PC-3 (cell line): ENCODE measurements at regions not wholly inside any gene's neighbourhood (a gene's known extent, or its start where the extent isn't known, plus 50 kb on each side); places are given as distances from the start of the nearest gene placed in this dataset.

Experiments used
- ATAC-seq: fragments of 200-7000 bp; cut with Tn5 transposase; 2 replicates; pipeline ENCODE4 v1.9.1; 2020; ENCODE audit warnings: mild to moderate bottlenecking, moderate library complexity
- BruUV-seq: library from RNA; stranded (reverse); fragments of 400-500 nt; replicated peaks from 2 replicates; lab custom pipeline; 2021; lab: Mats Ljungman, UMichigan
- CTCF ChIA-PET: fragments of 300-600 bp; sonication (Branson Sonifier 250); formaldehyde crosslinking; loops from one replicate; lab custom pipeline; 2022; ENCODE audit warnings: antibody characterized with exemption; lab: Charles Lee
- POLR2A ChIA-PET: fragments of 300-600 bp; sonication (Branson Sonifier 250); formaldehyde crosslinking; loops from one replicate; lab custom pipeline; 2022; ENCODE audit warnings: antibody characterized with exemption; ENCODE audit not compliant: unreplicated experiment; lab: Charles Lee
- DNase-seq: peaks from one replicate; pipeline ENCODE4 v3.0.0-alpha.2; 2015
- H2AFZ ChIP-seq: fragments of 300-600 bp; sonication (generic); 2 replicates; pipeline ENCODE4 v1.6.0; 2016; ENCODE audit warnings: antibody characterized with exemption, low read length
- H3F3A ChIP-seq: fragments of 300-600 bp; sonication (generic); one replicate; pipeline ENCODE4 v1.6.0; 2017; ENCODE audit warnings: antibody characterized with exemption, low read length, control low read depth, mild to moderate bottlenecking; ENCODE audit not compliant: unreplicated experiment
- H3K27ac ChIP-seq: fragments of 300-600 bp; sonication (generic); 2 replicates; pipeline ENCODE4 v1.5.1; 2016; ENCODE audit warnings: mild to moderate bottlenecking, low read length
- H3K27me3 ChIP-seq: fragments of 300-600 bp; sonication (generic); 2 replicates; pipeline ENCODE4 v1.6.1; 2016; ENCODE audit warnings: low read length, mixed read lengths
- H3K36me3 ChIP-seq: fragments of 300-600 bp; sonication (generic); 2 replicates; pipeline ENCODE4 v1.6.1; 2016; ENCODE audit warnings: low read depth, mixed run types, low read length, mixed read lengths
- H3K4me1 ChIP-seq: fragments of 300-600 bp; sonication (generic); 2 replicates; pipeline ENCODE4 v1.5.1; 2016; ENCODE audit warnings: low read length; ENCODE audit not compliant: insufficient read depth
- H3K4me2 ChIP-seq: fragments of 300-600 bp; sonication (generic); 2 replicates; pipeline ENCODE4 v1.6.0; 2016; ENCODE audit warnings: low read length
- H3K4me3 ChIP-seq: fragments of 300-600 bp; sonication (generic); 2 replicates; pipeline ENCODE4 v1.5.1; 2016; ENCODE audit warnings: mild to moderate bottlenecking, low read length, mixed read lengths
- H3K79me2 ChIP-seq: fragments of 300-600 bp; sonication (generic); 2 replicates; pipeline ENCODE4 v1.6.1; 2017; ENCODE audit warnings: low read length, mixed read lengths
- H3K9ac ChIP-seq: fragments of 300-600 bp; sonication (generic); 2 replicates; pipeline ENCODE4 v1.6.0; 2016; ENCODE audit warnings: mild to moderate bottlenecking, low read length
- H3K9me2 ChIP-seq: fragments of 300-600 bp; sonication (generic); replicated peaks from 2 replicates; pipeline ENCODE4 v1.6.1; 2016; ENCODE audit warnings: mixed run types, low read length, mixed read lengths
- H3K9me3 ChIP-seq: fragments of 300-600 bp; sonication (generic); 2 replicates; pipeline ENCODE4 v1.6.1; 2016; ENCODE audit warnings: low read length, mixed read lengths
- H4K20me1 ChIP-seq: fragments of 300-600 bp; sonication (generic); 2 replicates; pipeline ENCODE4 v1.6.1; 2016; ENCODE audit warnings: low read length, mixed read lengths
- EZH2 ChIP-seq: fragments of 300-600 bp; sonication (generic); IDR thresholded peaks from one replicate; pipeline ENCODE4 v1.6.1; 2017; ENCODE audit warnings: antibody characterized with exemption, mild to moderate bottlenecking, low read length; ENCODE audit not compliant: unreplicated experiment
- EZH2phosphoT487 ChIP-seq: fragments of 300-600 bp; sonication (generic); IDR thresholded peaks from 2 replicates; pipeline ENCODE4 v1.6.1; 2018; ENCODE audit warnings: mild to moderate bottlenecking, antibody characterized with exemption, low read length, borderline replicate concordance
- intact Hi-C: fragments of 100-400 bp; cut with micrococcal nuclease; formaldehyde crosslinking; loops from 2 replicates; pipeline ENCODE4 v1.9.0; 2023
- TF ChIP-seq, protein P1 (sequence below): fragments of 300-600 bp; sonication (generic); conservative IDR thresholded peaks from 2 replicates; pipeline ENCODE4 v1.5.1; 2017; ENCODE audit warnings: antibody characterized with exemption, low read depth, mild to moderate bottlenecking, low read length

DNA sequence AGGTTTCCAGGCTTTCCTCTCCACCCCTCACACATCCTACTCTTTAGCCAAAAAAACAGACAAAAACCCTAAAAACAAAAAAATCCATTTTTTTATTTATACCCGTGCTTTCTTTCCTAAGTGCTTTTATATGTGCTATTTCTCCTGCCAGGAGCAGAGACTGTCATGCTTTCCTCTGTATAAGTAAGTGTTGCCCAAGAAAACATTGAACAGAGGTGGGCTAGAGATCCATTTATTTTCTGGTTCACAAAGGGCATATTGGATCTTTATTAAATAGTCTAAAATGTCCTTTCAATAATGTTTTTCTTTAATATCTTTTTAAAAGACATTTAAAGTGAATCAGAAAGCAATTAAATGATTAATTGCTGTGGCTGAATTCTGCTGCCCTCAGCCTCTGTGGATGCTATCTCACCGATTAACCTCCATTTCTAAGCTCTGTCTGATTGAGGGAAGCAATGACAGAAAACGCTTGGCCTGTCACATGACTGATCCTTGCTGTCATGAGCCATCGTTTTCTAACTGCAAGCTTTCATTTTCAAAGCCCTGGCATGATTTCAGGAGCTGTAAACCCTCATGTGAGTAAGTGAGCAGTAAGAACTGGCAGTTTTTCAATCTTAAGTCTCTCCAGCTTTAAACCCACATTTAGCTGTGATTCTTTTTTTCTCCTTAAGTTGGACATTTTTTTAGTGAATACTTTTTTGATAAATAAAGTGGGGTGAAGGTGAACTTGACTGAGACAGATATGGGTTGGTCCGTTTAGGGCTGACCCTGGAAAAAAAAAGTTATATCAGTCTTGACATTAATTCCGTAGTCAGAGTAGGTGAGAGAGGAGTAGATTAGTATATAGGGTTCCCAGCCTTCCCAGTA lies 180.7 kb upstream of the PGRMC2 start:
- intact Hi-C loops: no loop called here
- ChIA-PET POLR2A (interaction anchor here (0.6 kb wide), 1 partner anchor 1730 kb away, joined by 3 read pairs; no protein-coding TSS in a partner anchor), CTCF (interaction anchor here (0.8 kb wide), 1 partner anchor 736 kb away, joined by 3 read pairs; no protein-coding TSS in a partner anchor)
- TF ChIP-seq, protein P1, sequence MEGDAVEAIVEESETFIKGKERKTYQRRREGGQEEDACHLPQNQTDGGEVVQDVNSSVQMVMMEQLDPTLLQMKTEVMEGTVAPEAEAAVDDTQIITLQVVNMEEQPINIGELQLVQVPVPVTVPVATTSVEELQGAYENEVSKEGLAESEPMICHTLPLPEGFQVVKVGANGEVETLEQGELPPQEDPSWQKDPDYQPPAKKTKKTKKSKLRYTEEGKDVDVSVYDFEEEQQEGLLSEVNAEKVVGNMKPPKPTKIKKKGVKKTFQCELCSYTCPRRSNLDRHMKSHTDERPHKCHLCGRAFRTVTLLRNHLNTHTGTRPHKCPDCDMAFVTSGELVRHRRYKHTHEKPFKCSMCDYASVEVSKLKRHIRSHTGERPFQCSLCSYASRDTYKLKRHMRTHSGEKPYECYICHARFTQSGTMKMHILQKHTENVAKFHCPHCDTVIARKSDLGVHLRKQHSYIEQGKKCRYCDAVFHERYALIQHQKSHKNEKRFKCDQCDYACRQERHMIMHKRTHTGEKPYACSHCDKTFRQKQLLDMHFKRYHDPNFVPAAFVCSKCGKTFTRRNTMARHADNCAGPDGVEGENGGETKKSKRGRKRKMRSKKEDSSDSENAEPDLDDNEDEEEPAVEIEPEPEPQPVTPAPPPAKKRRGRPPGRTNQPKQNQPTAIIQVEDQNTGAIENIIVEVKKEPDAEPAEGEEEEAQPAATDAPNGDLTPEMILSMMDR: no peak
- TF ChIP-seq EZH2 (no peak), EZH2phosphoT487 (no peak)
- Histone ChIP-seq H3K9me2 (no peaks in the 10 kb centered on the region), H4K20me1 (no peaks in the 10 kb centered on the region), H2AFZ (0 out of 2 replicates have a peak overlapping the region, but pooled peaks have one; percentile 11), H3K4me3 (no peak overlapping the region), H3K9ac (no peak overlapping the region), H3K27me3 (no peaks in the 10 kb centered on the region), H3K9me3 (no peaks in the 10 kb centered on the region), H3K4me1 (peaks cover 27% of the 10 kb centered on the region), H3K79me2 (no peaks in the 10 kb centered on the region), H3K4me2 (peak overlapping the region; percentile 35), H3K27ac (no peak overlapping the region), H3K36me3 (no peaks in the 10 kb centered on the region), H3F3A (no peaks in the 10 kb centered on the region)
- no TSS peak for BruUV-seq
- DNase-seq (peak; percentile 83), ATAC-seq (peak; percentile 53)

DNA sequence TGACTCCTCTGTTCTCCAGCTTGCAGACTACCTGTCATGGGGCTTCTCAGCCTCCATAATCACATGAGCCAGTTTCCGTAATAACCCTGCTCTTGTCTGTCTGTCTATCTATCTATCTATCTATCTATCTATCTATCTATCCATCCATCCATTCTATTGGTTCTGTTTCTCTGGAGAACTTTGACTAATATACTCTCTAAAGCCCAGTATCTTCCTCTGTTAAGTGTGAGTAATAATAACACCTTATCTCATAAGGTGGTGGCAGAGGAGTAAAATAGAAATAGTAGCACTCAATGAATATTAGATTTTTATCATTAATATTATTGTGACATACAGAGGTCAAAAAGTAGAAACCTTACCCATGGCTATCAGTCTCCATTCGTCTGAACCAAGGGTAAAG lies 177.9 kb upstream of the PGRMC2 start:
- Histone ChIP-seq H3K27me3 (no peaks in the 10 kb centered on the region), H3F3A (no peaks in the 10 kb centered on the region), H3K4me3 (no peak overlapping the region), H3K9me2 (no peaks in the 10 kb centered on the region), H4K20me1 (no peaks in the 10 kb centered on the region), H3K9ac (no peak overlapping the region), H3K9me3 (no peaks in the 10 kb centered on the region), H3K79me2 (no peaks in the 10 kb centered on the region), H2AFZ (no peak overlapping the region), H3K27ac (no peak overlapping the region), H3K4me1 (peaks cover 20% of the 10 kb centered on the region), H3K4me2 (no peak overlapping the region), H3K36me3 (no peaks in the 10 kb centered on the region)
- ATAC-seq (no peak), DNase-seq (no peak)
- no peak for TF ChIP-seq EZH2
- TF ChIP-seq, protein P1: no peak
- TF ChIP-seq EZH2phosphoT487: no peak
- intact Hi-C loops: no loop called here
- ChIA-PET CTCF (no interaction called here), POLR2A (no interaction called here)
- BruUV-seq: no TSS peak

DNA sequence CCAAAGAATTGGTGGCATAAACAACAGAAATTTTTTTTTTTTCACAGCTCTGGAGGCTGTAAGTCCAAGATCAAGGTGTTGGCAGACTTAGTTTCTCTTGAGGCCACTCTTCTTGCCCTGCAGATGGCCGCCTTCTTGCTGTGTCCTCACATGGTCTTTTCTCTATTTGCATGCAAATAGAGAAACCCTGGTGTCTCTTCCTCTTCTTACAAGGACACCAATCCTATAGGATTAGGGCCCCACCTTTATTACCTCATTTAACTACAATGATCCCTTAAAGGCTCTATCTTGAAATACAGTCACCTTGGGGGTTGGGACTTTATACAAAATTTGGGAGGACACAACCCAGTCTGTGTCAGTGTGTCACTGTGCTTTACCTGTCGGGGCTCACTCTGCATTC lies 175.4 kb upstream of the PGRMC2 start:
- CTCF ChIA-PET: no interaction called here
- Histone ChIP-seq H3K4me1 (peaks cover 10% of the 10 kb centered on the region), H3F3A (no peaks in the 10 kb centered on the region), H3K79me2 (no peaks in the 10 kb centered on the region), H3K4me3 (no peak overlapping the region), H3K27me3 (no peaks in the 10 kb centered on the region), H3K27ac (no peak overlapping the region), H3K36me3 (no peaks in the 10 kb centered on the region), H3K9me3 (no peaks in the 10 kb centered on the region), H2AFZ (no peak overlapping the region), H4K20me1 (no peaks in the 10 kb centered on the region), H3K9me2 (no peaks in the 10 kb centered on the region), H3K9ac (no peak overlapping the region), H3K4me2 (no peak overlapping the region)
- intact Hi-C loops: no loop called here
- no peak for TF ChIP-seq EZH2phosphoT487
- TF ChIP-seq EZH2: no peak
- TF ChIP-seq, protein P1: no peak
- no TSS peak for BruUV-seq
- ATAC-seq (no peak), DNase-seq (no peak)
- POLR2A ChIA-PET: no interaction called here
